GM18909 (cell line): ENCODE measurements at regions not wholly inside any gene's neighbourhood (a gene's known extent, or its start where the extent isn't known, plus 50 kb on each side); places are given as distances from the start of the nearest gene placed in this dataset.

Experiments
- ATAC-seq: cut with Tn5 transposase; IDR thresholded peaks from one replicate; pipeline ENCODE4 v1.9.1; 2021; ENCODE audit warnings: mild to moderate bottlenecking; ENCODE audit not compliant: unreplicated experiment, poor library complexity

DNA sequence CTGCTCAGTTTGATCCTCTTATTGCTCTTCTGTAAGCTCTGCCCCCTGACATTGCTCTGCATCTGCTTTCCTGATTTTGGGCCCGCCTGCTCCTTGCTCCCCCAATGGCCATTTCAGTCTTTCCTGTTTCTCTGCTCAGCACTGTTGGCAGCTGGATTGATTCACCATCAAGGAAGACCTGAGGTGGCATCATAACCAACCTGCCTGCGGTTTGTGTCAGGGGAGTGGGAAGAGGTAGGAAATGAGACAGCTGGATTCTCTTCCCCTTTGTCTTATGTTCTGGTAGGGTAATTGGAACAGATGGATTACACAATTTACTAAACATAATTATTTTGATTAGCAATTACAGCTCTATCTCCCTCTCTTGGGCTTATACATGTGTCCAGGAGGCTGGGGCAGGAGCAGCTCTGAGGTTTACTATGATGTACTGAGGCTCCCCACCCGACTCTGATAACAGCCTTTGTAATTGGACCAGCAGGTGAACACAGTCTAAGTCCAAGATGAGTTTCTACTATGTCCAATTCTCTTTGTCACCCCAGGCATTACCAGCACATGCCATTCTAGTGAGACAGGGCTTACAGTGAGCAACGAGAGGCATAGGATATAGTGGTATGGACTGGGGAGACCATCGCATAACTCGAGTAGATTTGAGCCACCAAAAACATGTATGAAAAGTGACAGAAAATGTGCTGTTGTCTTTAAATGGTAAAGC is 151.8 kb upstream of the MMADHC start:
- no peak for ATAC-seq

DNA sequence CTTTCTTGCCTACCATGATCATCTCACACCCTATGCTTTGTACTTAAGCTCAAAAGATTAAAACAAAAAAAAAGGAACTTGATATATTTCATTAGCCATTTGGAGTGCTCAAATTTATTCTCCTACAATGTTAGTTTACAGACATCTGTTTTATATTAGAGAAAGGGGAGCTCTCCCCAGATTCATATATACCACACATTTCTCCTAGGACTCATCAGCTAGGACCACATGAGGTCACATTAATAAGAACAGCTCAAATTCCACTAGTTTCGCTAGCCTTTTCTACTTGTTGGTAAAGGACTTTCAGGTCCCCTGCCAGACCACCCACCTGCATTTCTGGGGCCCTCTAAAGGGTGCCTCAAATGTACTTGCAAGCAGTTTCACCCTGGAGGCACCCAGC is 151.2 kb upstream of the MMADHC start:
- no peak for ATAC-seq

GRCh38 chr2:149737896-149738295 is 150.3 kb upstream of the MMADHC start:
- no peak for ATAC-seq

DNA sequence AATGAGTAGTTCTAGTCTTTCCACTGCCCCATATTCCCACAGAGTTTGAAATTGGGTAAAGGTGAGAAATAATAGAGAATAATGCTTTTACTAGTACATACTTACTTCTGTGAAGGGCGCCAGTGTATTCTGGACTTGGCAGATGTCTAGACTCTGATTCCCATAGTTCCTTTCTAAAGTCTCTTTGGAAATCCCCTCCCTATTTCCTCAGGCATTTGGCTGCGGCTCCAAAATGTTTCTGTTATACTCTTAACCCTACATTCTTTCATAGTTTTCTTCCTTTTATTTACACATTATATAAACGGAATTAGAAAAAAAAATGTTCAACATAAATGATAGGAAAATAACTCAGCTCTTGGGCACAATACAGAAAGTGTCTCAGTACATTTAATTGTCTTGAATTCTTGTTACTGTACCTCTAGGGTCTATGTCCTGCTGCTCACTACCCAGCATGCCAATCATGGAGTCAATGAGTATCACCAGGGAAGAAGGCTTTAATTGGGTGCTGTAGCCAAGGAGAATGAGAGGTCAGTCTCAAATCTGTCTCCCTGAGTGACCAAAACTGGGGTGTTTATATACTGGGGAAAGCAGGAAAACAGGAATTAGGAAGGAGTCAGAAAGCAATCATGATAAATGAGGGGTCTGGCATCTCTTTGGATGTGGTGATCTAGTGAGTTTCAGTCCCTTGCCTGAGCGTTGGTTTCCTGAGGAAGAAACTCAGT is 147.8 kb upstream of the MMADHC start:
- ATAC-seq: no peak

GRCh38 chr2:149733936-149734685 is 146.5 kb upstream of the MMADHC start:
- ATAC-seq: no peak

- ATAC-seq: no peak
Measured at GRCh38 chr2:149732730-149733290, 145.2 kb upstream of the MMADHC start.

GRCh38 chr2:149732001-149732685 is 144.6 kb upstream of the MMADHC start:
- no peak for ATAC-seq

DNA sequence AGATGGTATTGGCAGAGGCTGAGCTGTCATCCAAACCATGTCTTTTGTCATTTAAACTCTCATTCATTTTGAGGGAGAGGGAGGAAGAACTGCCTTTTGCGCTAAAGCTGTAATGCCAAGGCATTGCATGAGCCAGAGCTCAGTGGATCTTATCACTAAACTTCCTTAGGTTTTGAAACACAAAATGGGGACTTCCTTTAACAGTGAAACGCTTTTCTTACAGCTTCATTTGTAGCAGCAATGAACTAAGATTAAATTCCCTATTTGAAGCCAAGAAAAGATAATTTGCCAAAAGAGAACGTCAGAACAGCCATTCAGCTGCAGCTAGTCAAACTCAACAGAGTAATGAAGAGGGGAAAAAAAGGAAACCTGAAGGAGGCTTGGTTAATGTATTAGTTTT is 143.5 kb upstream of the MMADHC start:
- ATAC-seq: no peak

- ATAC-seq: no peak
Measured at GRCh38 chr2:149729586-149729985, 142.0 kb upstream of the MMADHC start.

DNA sequence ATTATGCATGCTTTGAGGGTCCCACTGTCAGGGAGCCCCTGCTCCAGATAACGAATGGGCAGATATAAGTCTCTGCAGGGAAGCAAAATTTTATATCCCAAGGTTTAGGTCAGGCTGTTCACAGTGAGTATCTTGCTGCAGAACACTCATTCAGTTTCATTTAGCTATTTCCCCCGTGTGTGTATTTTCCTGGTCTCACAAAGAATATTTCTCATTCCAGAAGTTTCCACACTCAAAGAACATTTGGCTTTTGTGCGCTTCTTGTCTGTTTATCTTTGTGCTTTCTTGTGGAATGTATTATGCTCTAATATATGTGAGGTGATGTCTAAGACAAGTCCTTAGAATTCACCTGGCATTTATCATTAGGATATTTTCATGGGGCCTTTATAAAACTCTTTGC is 140.4 kb upstream of the MMADHC start:
- no peak for ATAC-seq

DNA sequence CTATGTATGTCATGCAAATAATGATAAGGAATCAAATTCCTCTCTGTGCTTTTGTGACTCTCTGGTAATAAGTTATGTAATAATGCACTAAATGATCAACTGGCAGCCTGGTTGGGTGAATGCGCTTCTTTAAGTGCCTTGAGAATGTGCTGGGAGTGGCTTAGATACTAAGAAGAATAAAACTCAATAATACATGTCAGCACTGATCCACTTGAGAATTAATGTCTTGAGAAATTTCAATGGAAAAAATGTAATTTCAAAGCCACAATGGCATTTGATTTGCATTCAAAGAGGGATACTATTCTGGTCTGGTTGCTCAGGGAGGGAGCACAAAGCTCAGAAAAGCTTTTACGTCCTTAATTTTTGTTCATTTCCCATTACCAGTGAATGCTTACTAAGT is 137.7 kb upstream of the MMADHC start:
- no peak for ATAC-seq

DNA sequence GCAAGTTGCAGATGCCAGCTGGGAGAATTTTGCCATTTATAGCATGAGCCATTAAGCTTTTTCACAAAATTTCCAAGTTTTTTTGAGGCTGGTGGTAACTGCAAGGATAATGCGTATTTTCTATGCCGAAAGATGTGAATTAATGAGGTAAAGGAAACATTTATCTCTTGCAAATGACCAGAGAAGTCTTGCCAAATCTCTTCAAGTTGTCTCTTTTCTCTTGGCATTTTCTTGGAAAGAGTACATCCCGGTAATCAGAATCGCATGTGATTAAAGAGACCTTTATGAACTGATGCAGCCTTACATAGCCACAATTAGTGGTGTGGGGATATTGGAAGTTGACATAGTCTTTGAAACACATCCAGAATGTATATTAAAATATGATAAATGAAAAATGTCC is 136.5 kb upstream of the MMADHC start:
- no peak for ATAC-seq

- ATAC-seq: no peak
Measured at GRCh38 chr2:149720615-149721014, 133.0 kb upstream of the MMADHC start.

DNA sequence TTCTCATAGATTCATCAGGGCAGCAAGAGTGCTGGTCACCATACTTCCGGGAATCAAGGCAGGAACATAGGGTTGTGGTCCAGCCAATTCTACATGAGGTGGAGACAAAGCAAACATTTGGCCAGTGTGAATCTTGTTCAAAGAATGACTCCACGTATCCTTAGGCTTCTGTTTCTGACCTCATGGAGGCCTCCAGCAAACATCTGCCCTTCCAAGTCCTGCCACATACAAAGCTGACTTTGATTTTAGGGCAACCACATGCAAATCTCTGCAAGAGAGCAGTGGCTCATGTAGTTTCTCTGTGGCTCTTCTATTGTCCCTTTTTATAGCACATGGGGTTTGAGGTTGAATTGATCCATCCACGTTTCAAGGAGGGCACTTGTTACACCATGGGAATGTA is 132.1 kb upstream of the MMADHC start:
- ATAC-seq: no peak

- ATAC-seq: no peak
Measured at GRCh38 chr2:149716687-149717086, 129.1 kb upstream of the MMADHC start.

- no peak for ATAC-seq
Measured at GRCh38 chr2:149715894-149716293, 128.3 kb upstream of the MMADHC start.

DNA sequence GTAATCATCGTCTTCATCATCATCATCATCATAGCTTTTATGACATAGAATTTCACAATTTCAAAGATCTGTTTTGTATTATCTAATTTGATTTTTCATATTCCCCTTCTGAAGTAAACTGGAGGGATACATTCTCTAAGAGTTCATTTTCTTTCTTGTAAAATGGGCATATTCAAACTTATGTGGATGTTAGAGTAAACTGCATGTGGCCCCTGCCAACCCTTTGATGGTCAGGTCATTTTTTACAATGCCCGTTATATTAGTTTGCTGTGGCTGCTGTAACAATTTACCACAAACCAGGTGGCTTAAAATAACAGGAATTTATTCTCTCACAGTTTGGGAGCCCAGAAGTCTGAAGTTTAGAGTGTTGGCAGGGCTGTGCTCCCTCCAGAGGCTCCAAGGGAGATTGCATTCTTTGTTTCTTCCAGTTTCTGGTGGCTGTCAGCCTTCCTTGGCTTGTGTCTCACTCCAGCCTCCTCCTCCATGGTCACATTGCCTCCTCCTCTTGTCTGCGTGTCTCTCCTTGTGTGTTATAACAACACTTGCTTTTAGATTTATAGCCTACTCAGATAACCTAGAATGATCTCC is 127.5 kb upstream of the MMADHC start:
- peak; percentile 71 for ATAC-seq

DNA sequence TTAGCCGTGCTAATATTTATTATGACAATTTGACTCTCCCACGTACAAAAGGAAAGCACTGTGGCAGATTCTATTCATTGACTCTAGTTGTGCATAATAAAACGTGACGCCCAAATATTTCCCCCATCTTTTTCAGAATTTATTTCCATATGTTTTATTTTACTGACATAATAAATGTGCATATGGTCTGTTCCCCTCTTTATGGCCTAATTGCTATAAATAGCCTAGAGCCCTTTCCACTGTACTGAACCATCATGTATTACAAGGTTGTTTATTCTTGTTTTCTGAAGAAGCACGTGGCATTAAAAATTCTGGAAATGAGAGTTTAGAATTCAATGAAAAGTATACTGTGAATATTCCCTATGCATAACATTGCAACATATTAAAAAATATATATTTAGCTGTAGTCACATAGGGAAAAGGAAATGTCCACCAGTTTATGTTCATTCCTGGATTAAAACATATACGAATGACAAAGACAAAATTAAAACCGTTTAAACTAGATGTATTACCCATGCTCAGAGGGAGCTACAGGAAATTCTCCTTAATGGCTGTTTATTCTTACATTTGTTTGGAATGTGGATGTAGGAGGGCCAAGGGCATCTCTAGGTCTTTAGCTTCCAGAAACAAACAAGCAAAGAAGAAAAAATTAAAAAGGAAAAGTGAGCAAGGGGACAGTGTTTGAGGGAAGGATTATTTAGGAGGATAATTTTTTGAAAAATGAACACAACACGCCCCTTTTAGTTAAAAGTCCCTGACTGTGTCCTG is 122.1 kb upstream of the MMADHC start:
- no peak for ATAC-seq

- ATAC-seq: no peak
Measured at GRCh38 chr2:149703281-149703680, 115.7 kb upstream of the MMADHC start.
